ENCODE measurements at regions not wholly inside any gene's neighbourhood (a gene's known extent, or its start where the extent isn't known, plus 50 kb on each side); places are given as distances from the start of the nearest gene placed in this dataset.

DNA sequence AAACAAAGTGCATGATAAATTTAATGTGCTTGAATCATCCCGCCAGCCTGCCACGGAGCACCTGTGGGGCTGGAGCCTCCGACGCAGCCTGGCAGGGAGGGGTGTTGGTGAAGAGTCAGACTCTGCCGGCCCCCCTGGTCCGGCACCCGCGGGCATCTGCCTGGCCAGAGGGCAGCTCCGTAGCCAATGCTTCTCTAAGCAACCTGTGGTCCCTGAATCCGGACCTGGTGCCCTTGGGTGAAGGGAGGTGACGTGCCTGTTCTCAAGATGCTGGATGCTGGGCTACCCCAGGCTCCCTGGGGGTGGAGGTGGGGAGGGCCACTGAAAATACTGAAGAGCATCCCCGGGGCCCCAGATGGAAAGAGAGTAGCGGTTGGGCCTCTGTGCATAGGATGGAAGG is 158.6 kb upstream of the C14orf180 start:
- TF ChIP-seq ZNF416 (CRISPR knock-in tag; IDR thresholded peaks at IDR 0.05) = no peak
- no peak for TF ChIP-seq RORB (CRISPR knock-in tag; IDR thresholded peaks at IDR 0.05)
- no peak for DNase-seq (ENCODE audit: low spot score)
- Mint-ChIP-seq H3K27me3 (ENCODE audit: low read depth) (no peaks in the 10 kb centered on the region), H3K27ac (no peak overlapping the region), H3K36me3 (no peaks in the 10 kb centered on the region), H3K4me1 (peaks cover 13% of the 10 kb centered on the region), H3K4me3 (no peak overlapping the region), H3K9me3 (no peaks in the 10 kb centered on the region)
- no peak for ATAC-seq
- POLR2A ChIA-PET = no interaction called here
- CTCF ChIA-PET = no interaction called here

DNA sequence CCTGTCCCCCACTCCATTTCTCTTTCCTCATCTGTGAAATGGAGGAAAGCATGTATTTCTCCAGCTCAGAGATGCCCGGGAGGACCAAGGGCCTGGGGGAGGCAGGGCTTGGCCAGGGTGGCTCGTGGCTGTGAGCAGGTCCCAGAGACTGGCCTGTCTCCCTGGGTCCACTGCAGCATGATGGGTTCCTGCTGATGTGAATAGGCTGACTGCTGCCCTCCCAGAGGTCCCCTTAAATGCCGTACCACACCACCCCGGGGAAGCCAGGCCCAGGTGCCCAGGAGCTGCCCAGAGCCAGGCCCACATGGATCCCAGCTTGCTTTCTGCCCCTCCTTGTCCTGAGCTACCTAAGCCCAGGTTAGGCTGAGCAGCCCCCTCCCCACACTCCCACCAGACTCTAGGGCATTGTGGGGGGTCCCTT is 158.2 kb upstream of the C14orf180 start:
- Mint-ChIP-seq H3K36me3 (no peaks in the 10 kb centered on the region), H3K9me3 (no peaks in the 10 kb centered on the region), H3K27ac (no peak overlapping the region), H3K4me1 (peaks cover 13% of the 10 kb centered on the region), H3K27me3 (ENCODE audit: low read depth) (no peaks in the 10 kb centered on the region), H3K4me3 (no peak overlapping the region)
- ChIA-PET POLR2A (no interaction called here), CTCF (interaction anchor here (0.8 kb wide), 1 partner anchor 52 kb away, joined by 3 read pairs; no protein-coding TSS in a partner anchor)
- ATAC-seq = no peak
- DNase-seq (ENCODE audit: low spot score) = no peak
- TF ChIP-seq, protein P1, sequence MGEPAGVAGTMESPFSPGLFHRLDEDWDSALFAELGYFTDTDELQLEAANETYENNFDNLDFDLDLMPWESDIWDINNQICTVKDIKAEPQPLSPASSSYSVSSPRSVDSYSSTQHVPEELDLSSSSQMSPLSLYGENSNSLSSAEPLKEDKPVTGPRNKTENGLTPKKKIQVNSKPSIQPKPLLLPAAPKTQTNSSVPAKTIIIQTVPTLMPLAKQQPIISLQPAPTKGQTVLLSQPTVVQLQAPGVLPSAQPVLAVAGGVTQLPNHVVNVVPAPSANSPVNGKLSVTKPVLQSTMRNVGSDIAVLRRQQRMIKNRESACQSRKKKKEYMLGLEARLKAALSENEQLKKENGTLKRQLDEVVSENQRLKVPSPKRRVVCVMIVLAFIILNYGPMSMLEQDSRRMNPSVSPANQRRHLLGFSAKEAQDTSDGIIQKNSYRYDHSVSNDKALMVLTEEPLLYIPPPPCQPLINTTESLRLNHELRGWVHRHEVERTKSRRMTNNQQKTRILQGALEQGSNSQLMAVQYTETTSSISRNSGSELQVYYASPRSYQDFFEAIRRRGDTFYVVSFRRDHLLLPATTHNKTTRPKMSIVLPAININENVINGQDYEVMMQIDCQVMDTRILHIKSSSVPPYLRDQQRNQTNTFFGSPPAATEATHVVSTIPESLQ (CRISPR knock-in tag; IDR thresholded peaks at IDR 0.05) = no peak
- no peak for TF ChIP-seq ELF4 (CRISPR knock-in tag; IDR thresholded peaks at IDR 0.05; ENCODE audit: low read depth)
- TF ChIP-seq, protein P2, sequence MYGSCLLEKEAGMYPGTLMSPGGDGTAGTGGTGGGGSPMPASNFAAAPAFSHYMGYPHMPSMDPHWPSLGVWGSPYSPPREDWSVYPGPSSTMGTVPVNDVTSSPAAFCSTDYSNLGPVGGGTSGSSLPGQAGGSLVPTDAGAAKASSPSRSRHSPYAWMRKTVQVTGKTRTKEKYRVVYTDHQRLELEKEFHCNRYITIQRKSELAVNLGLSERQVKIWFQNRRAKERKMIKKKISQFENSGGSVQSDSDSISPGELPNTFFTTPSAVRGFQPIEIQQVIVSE (CRISPR knock-in tag; IDR thresholded peaks at IDR 0.05; ENCODE audit: borderline replicate concordance) = no peak
- TF ChIP-seq, protein P3, sequence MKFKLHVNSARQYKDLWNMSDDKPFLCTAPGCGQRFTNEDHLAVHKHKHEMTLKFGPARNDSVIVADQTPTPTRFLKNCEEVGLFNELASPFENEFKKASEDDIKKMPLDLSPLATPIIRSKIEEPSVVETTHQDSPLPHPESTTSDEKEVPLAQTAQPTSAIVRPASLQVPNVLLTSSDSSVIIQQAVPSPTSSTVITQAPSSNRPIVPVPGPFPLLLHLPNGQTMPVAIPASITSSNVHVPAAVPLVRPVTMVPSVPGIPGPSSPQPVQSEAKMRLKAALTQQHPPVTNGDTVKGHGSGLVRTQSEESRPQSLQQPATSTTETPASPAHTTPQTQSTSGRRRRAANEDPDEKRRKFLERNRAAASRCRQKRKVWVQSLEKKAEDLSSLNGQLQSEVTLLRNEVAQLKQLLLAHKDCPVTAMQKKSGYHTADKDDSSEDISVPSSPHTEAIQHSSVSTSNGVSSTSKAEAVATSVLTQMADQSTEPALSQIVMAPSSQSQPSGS (CRISPR knock-in tag; IDR thresholded peaks at IDR 0.05; ENCODE audit: borderline replicate concordance, low read depth) = no peak
- TF ChIP-seq, protein P4, sequence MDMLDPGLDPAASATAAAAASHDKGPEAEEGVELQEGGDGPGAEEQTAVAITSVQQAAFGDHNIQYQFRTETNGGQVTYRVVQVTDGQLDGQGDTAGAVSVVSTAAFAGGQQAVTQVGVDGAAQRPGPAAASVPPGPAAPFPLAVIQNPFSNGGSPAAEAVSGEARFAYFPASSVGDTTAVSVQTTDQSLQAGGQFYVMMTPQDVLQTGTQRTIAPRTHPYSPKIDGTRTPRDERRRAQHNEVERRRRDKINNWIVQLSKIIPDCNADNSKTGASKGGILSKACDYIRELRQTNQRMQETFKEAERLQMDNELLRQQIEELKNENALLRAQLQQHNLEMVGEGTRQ (CRISPR knock-in tag; IDR thresholded peaks at IDR 0.05) = no peak
- no peak for TF ChIP-seq SP1 (CRISPR knock-in tag; conservative IDR thresholded peaks at IDR 0.05)
- no peak for TF ChIP-seq ZNF317 (CRISPR knock-in tag; IDR thresholded peaks at IDR 0.05; ENCODE audit: borderline replicate concordance, low read depth)
- TF ChIP-seq ESRRA (CRISPR knock-in tag; IDR thresholded peaks at IDR 0.05; ENCODE audit: borderline replicate concordance) = no peak
- TF ChIP-seq, protein P5, sequence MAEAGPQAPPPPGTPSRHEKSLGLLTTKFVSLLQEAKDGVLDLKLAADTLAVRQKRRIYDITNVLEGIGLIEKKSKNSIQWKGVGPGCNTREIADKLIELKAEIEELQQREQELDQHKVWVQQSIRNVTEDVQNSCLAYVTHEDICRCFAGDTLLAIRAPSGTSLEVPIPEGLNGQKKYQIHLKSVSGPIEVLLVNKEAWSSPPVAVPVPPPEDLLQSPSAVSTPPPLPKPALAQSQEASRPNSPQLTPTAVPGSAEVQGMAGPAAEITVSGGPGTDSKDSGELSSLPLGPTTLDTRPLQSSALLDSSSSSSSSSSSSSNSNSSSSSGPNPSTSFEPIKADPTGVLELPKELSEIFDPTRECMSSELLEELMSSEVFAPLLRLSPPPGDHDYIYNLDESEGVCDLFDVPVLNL (CRISPR knock-in tag; IDR thresholded peaks at IDR 0.05; ENCODE audit: borderline replicate concordance, low read depth) = no peak
- no peak for TF ChIP-seq ZNF232 (CRISPR knock-in tag; IDR thresholded peaks at IDR 0.05)
- TF ChIP-seq, protein P6, sequence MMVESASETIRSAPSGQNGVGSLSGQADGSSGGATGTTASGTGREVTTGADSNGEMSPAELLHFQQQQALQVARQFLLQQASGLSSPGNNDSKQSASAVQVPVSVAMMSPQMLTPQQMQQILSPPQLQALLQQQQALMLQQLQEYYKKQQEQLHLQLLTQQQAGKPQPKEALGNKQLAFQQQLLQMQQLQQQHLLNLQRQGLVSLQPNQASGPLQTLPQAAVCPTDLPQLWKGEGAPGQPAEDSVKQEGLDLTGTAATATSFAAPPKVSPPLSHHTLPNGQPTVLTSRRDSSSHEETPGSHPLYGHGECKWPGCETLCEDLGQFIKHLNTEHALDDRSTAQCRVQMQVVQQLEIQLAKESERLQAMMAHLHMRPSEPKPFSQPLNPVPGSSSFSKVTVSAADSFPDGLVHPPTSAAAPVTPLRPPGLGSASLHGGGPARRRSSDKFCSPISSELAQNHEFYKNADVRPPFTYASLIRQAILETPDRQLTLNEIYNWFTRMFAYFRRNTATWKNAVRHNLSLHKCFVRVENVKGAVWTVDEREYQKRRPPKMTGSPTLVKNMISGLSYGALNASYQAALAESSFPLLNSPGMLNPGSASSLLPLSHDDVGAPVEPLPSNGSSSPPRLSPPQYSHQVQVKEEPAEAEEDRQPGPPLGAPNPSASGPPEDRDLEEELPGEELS (CRISPR knock-in tag; IDR thresholded peaks at IDR 0.05) = no peak

Measured in WTC11 (cell line).